Activated B cell treated with CpG ODN at 0.5 μM for 24 hours (primary cell): ENCODE measurements at regions not wholly inside any gene's neighbourhood (a gene's known extent, or its start where the extent isn't known, plus 50 kb on each side); places are given as distances from the start of the nearest gene placed in this dataset.

ENCODE experiments used
- ATAC-seq: fragments of 200-7000 bp; cut with Tn5 transposase; one replicate; pipeline ENCODE4 v1.10.0; 2021; ENCODE audit warnings: low read depth, mild to moderate bottlenecking, moderate library complexity
- CTCF ChIA-PET: fragments of 350-600 bp; sonication (Branson Sonifier 250); formaldehyde crosslinking; loops from one replicate; lab custom pipeline; 2021; ENCODE audit warnings: antibody characterized with exemption; lab: Charles Lee
- POLR2A ChIA-PET: fragments of 350-600 bp; sonication (Branson Sonifier 250); formaldehyde crosslinking; loops from one replicate; lab custom pipeline; 2021; ENCODE audit warnings: antibody characterized with exemption; lab: Charles Lee
- DNase-seq: peaks from one replicate; pipeline ENCODE4 v3.0.0; 2022
- H3K27ac Mint-ChIP-seq: one replicate; pipeline ENCODE4 v1.8.0; 2020; ENCODE audit warnings: mixed read lengths
- H3K27me3 Mint-ChIP-seq: one replicate; pipeline ENCODE4 v1.8.0; 2021; ENCODE audit warnings: mixed read lengths
- H3K36me3 Mint-ChIP-seq: one replicate; pipeline ENCODE4 v1.8.0; 2021; ENCODE audit warnings: low read depth, mixed read lengths
- H3K4me1 Mint-ChIP-seq: one replicate; pipeline ENCODE4 v1.8.0; 2021; ENCODE audit warnings: mixed read lengths
- H3K4me3 Mint-ChIP-seq: one replicate; pipeline ENCODE4 v1.8.0; 2020; ENCODE audit warnings: mild to moderate bottlenecking, mixed read lengths
- H3K9me3 Mint-ChIP-seq: one replicate; pipeline ENCODE4 v1.8.0; 2020; ENCODE audit warnings: mixed read lengths
- CTCF ChIP-seq: fragments of 200-600 bp; IDR thresholded peaks from one replicate; pipeline ENCODE4 v1.8.0; 2022; ENCODE audit warnings: antibody characterized with exemption, mild to moderate bottlenecking
- intact Hi-C: fragments of 100-400 bp; cut with micrococcal nuclease; formaldehyde crosslinking; loops from one replicate; pipeline ENCODE4 v1.15.1; 2024

GRCh38 chr2:215773728-215774127, 239.6 kb downstream of the MREG start:
- H3K4me1 Mint-ChIP-seq: no peaks in the 10 kb centered on the region
- no peaks in the 10 kb centered on the region for H3K36me3 Mint-ChIP-seq
- no peaks in the 10 kb centered on the region for H3K9me3 Mint-ChIP-seq
- no peak for ATAC-seq
- no peak for DNase-seq
- H3K27ac Mint-ChIP-seq: no peak overlapping the region
- POLR2A ChIA-PET: no interaction called here
- no peak for TF ChIP-seq CTCF
- no peak overlapping the region for H3K4me3 Mint-ChIP-seq
- H3K27me3 Mint-ChIP-seq: peaks cover 16% of the 10 kb centered on the region
- intact Hi-C loops: no loop called here
- CTCF ChIA-PET: no interaction called here

DNA sequence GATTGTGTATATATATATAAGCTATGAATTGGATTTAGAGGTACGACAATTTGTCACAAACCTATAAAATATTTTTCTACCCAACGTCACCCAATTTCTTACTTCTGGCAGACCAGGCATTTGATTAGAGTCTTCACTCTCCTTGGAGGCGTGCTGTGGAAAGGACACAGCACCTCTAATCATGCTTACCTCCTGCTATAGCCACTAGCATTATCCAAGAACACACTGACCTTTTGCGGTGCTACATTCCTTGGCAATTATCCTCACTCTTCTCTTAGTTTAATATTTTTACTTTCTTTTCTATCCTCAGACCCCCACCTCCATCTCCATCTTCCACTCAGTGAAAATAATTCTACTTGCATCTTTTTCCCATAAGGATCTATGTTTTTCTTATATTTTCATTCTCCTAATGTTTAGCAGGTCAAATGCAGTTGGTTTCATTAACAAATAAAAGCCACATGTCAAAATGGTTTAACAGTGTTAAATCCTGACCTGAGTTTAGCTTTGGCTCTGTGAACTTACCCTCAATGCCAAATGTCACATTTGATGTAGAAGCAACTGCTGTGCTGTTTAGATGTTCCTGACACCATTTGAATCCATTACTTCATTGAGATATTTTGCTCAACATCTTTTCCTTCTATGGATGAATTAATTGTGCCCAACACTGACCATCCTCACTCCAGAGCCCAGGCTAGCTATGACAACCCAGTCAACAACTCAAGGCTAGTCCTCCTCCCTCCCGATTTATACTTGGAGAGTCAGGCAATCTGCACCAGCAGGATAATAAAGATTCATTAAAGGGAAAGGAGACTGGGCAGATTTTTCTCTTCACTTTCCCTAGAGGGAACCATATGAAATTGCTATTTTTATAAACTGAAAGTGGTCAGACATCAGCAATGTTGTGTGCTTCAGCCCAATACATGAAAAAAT, 240.5 kb downstream of the MREG start:
- TF ChIP-seq CTCF: no peak
- ChIA-PET CTCF (no interaction called here), POLR2A (no interaction called here)
- intact Hi-C loops: no loop called here
- Mint-ChIP-seq H3K9me3 (no peaks in the 10 kb centered on the region), H3K4me3 (no peak overlapping the region), H3K36me3 (no peaks in the 10 kb centered on the region), H3K27me3 (peaks cover 19% of the 10 kb centered on the region), H3K27ac (no peak overlapping the region), H3K4me1 (no peaks in the 10 kb centered on the region)
- DNase-seq (no peak), ATAC-seq (no peak)

- no peak for TF ChIP-seq CTCF
- H3K36me3 Mint-ChIP-seq: no peaks in the 10 kb centered on the region
- ChIA-PET CTCF (no interaction called here), POLR2A (no interaction called here)
- H3K27ac Mint-ChIP-seq: no peak overlapping the region
- H3K27me3 Mint-ChIP-seq: peaks cover 17% of the 10 kb centered on the region
- ATAC-seq (no peak), DNase-seq (no peak)
- no peaks in the 10 kb centered on the region for H3K4me1 Mint-ChIP-seq
- intact Hi-C loops: no loop called here
- no peak overlapping the region for H3K4me3 Mint-ChIP-seq
- no peaks in the 10 kb centered on the region for H3K9me3 Mint-ChIP-seq
Observed at GRCh38 chr2:215772003-215772402, 241.3 kb downstream of the MREG start.

- H3K27me3 Mint-ChIP-seq: peaks cover 16% of the 10 kb centered on the region
- H3K27ac Mint-ChIP-seq: no peak overlapping the region
- intact Hi-C loops: no loop called here
- ATAC-seq (no peak), DNase-seq (no peak)
- TF ChIP-seq CTCF: no peak
- no peaks in the 10 kb centered on the region for H3K9me3 Mint-ChIP-seq
- H3K36me3 Mint-ChIP-seq: no peaks in the 10 kb centered on the region
- ChIA-PET CTCF (no interaction called here), POLR2A (no interaction called here)
- no peaks in the 10 kb centered on the region for H3K4me1 Mint-ChIP-seq
- H3K4me3 Mint-ChIP-seq: no peak overlapping the region
Observed at GRCh38 chr2:215771241-215771640, 242.1 kb downstream of the MREG start.

DNA sequence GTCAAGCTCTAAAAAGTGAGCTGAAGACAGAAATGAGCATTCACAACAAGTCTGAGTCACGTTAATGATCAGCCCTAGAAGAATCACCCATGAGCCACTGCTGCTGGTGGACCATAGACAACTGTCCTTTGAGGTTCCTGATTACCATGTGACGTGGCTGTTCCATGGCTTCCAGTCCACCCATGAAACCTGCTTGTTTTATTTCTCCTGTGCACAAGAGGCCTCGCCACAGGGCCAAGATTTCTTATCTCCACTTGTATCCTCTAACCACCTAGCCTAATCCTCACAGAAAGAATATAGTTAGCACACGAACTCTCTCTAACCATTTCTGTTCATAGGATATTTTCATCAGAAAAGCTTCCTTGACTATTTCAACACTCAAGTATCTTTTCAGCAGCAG, 242.7 kb downstream of the MREG start:
- no peak for TF ChIP-seq CTCF
- DNase-seq (no peak), ATAC-seq (no peak)
- H3K27me3 Mint-ChIP-seq: peaks cover 15% of the 10 kb centered on the region
- no peaks in the 10 kb centered on the region for H3K36me3 Mint-ChIP-seq
- H3K4me3 Mint-ChIP-seq: no peak overlapping the region
- intact Hi-C loops: no loop called here
- POLR2A ChIA-PET: no interaction called here
- H3K9me3 Mint-ChIP-seq: no peaks in the 10 kb centered on the region
- CTCF ChIA-PET: no interaction called here
- no peak overlapping the region for H3K27ac Mint-ChIP-seq
- H3K4me1 Mint-ChIP-seq: no peaks in the 10 kb centered on the region
